HG03521 (cell line): ENCODE measurements at regions not wholly inside any gene's neighbourhood (a gene's known extent, or its start where the extent isn't known, plus 50 kb on each side); places are given as distances from the start of the nearest gene placed in this dataset.

ENCODE experiments used
- ATAC-seq: cut with Tn5 transposase; IDR thresholded peaks from one replicate; pipeline ENCODE4 v1.9.1; 2021; ENCODE audit warnings: mild to moderate bottlenecking, moderate library complexity; ENCODE audit not compliant: unreplicated experiment

DNA sequence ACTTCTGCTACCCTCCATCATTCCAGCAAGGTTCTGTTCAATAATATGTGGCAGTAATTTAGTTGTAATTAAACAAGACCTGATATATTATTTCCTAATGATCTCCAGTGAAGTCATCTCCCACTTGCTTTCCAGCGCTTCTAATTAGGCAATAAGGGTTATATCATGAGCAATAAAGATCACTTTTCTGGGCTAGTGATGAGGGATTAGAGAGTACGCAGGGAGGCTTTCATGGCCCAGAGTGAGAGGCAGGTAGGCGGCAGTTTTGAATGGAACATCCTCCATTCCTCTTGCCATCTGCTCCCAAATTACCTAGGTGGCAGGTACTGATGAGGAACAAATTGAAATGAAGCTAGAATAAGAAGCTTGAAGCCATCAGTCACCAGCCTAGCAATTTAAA, 358.1 kb upstream of the SYT4 start:
- no peak for ATAC-seq

DNA sequence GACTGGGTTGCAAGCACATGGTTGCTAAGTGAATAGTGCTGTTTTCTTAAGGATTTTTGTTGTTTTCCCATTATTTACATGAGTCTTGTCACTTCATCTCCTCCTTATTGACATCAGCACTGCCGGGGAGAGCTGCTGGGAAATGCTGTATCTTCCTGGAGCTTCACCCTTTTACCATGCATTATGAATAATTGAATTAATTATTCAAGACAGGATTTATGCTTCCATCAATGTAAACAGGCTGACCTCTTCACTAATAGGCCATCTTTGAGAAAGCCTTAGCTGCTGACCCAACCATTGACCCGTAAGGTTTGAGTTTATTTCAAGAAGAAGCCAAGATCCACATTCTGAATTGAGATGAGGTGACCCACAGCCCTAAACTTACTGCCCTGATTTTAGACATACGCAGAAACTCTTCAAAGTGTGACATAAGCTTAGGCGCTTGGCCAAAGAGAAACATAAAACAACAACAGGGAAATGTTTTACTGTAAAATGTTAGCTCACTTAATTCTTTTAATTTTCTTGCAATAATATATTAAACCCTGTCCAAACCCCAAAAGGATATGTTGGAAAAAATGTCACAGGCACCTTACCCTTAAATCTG, 365.5 kb upstream of the SYT4 start:
- no peak for ATAC-seq

GRCh38 chr18:43648002-43648401, 370.7 kb upstream of the SYT4 start:
- ATAC-seq = no peak

DNA sequence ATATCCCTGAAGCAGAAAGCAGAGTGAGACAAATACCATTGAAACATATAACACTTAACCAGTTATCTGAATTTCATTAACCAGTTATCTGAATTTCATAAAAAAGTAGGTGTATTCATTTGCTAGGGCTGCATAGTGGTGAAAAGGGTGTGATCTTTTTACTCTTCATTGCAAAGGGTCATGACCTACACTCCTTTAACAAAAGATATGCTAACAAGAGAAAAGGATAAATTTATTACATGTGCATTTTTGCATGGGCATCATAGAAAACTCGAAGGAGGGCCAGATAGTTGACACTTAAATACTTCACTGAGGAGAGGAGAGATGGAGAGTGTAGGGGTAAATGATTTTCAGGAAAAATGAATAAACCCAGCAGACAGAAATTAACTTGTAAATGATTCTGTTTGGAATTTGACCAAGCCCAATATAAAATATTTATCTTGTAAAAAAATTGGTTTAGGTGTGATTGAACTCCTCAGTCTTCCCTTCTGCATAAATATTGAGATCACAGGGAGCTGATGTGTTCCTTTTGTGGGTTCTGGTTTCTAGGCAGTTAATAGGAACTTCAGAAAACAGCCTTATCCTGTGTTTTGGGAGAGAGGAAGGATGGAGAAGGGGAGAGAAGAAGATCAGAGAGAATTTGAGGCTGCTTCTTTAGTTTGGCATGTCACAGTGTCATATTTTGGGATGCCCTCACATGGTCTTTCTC, 372.5 kb upstream of the SYT4 start:
- no peak for ATAC-seq

- no peak for ATAC-seq
These were observed 373.1 kb upstream of the SYT4 start for GRCh38 chr18:43650426-43650825.

GRCh38 chr18:43651057-43651456, 373.8 kb upstream of the SYT4 start:
- ATAC-seq = no peak

DNA sequence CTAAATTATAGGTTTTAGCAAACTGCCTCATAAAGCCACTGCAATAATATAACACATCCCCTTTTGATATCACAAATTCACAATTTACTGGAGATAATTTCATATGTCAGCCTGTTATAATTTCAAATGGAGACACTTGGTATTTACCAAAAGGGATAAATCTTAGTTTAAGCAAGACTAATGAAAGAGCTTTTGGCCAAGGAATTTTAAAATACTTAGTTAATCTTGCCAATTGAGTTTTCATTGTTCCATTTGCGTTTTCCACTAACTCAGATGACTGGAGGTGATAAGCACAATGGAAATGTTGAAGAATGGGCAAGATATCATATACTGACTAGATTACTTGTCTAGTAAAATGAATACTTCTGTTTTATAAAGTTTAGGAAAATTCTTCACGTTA, 379.3 kb upstream of the SYT4 start:
- no peak for ATAC-seq

DNA sequence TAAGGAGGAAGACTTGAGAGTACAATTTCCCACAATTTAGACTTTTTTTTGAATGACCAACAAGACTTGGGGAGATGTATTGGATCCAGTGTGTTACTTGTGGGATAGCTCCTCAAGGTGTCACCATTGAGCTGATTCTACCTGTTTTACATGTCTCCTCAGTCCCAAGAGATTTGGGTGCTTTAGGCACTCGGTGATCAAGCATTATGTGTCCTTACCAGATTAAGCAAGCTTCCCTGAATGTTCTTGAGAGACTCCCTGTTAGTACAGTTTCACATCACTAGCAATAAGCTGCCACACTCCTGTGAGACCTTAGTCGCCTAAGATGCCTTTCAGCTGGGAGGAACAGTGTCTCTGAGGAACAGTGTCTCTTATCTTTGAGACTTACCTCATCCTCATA, 384.3 kb upstream of the SYT4 start:
- ATAC-seq = no peak

DNA sequence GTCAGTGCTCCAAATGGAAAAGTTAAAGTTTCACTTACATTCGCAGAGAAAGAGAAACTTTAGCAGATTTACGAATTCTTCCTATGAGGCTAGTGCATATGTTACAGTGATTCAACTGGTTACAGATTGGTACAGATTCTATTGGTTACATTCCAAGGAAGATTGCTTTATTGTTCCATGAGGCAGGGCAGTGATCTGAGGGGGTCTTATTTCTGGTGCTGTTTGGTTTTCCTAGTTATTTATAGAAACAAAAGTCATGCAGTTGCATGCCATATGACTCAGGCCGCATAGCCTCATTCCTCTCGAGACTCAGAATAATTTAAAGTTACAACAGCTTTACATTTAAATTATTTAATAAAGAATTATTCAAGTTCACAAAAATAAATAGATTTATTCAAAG, 385.4 kb upstream of the SYT4 start:
- ATAC-seq = no peak

- ATAC-seq = no peak
These were observed 385.9 kb upstream of the SYT4 start for GRCh38 chr18:43663159-43663558.

GRCh38 chr18:43664487-43665008, 387.3 kb upstream of the SYT4 start:
- ATAC-seq = no peak

- ATAC-seq = no peak
These were observed 388.0 kb upstream of the SYT4 start for GRCh38 chr18:43665105-43665788.

DNA sequence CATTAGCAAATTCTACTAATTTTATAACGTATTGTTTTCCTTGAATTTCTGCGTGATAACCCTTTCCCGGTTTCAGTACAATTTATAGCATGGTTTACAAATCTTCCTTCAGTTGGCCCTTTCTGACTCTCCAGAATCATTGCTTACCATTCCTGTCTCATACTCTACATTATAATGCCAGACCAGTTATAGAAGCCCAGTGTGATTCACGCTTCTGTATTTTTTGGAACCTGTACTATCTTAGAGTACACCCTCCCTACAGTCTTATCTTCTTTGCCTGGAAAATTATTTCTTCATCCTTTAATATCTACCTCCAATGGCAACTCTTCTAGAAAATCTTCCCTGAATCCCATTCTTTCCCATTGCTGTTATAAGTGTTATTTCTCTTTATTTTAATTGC, 391.6 kb upstream of the SYT4 start:
- no peak for ATAC-seq

- no peak for ATAC-seq
These were observed 394.1 kb upstream of the SYT4 start for GRCh38 chr18:43671431-43671830.

GRCh38 chr18:43680096-43680495, 402.8 kb upstream of the SYT4 start:
- ATAC-seq = no peak

DNA sequence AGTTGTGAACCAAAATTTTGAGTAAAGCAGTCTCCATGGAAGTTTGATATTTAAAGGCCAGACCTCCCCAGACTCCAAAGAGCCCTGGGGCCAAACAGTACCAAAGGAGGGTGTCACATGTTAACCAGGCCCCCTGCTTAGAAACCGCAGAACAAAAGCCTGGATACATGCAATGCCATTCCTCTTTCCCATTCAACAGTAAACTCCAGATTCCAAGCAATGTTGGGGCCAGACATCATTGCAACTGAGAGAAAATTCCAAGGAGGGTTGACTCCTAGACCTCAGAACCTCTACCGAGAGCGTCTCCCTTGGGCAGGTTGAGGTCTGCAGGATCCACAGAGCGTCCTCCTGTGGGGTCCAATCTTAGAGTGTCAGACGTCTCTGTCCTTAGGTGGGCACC, 404.4 kb upstream of the SYT4 start:
- ATAC-seq = no peak

- ATAC-seq = no peak
These were observed 404.9 kb upstream of the SYT4 start for GRCh38 chr18:43682196-43682595.

DNA sequence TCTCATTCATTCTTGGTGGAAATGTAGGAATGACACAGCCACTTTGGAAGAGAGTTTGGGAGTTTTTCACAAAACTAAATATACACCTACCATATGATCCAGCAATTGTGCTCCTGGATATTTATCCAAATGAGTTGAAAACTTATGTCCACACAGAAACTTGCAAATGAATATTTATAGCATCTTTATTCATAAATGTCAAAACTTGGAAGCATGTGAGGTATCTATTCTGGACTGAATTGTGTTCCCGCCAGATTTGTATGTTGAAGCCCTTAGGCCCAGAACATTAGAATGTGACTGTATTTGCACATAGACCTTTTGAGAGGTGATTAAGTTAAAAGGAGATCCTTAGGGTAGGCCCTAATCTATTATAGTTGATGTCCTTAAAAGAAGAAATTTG, 409.4 kb upstream of the SYT4 start:
- ATAC-seq = no peak

GRCh38 chr18:43692099-43692690, 414.9 kb upstream of the SYT4 start:
- no peak for ATAC-seq

- ATAC-seq = no peak
These were observed 425.1 kb upstream of the SYT4 start for GRCh38 chr18:43702399-43702798.

DNA sequence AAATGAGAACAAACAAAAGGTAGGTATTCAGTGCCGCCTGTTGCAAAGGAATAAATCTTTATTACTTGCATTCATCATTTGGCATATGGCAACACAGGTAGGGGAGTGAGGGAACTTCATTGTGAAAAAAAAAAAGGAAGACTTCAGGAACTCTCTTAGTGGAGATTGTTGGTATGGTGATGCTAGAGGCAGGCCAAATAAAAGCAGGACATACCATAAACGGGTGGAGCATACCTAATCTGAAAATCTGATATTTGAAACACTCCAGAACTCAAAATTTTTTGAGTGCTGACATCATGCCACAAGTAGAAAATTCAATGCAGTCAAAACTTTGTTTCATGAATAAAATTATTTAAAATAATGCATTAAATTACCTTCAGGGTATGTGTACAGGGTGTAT, 425.8 kb upstream of the SYT4 start:
- no peak for ATAC-seq

DNA sequence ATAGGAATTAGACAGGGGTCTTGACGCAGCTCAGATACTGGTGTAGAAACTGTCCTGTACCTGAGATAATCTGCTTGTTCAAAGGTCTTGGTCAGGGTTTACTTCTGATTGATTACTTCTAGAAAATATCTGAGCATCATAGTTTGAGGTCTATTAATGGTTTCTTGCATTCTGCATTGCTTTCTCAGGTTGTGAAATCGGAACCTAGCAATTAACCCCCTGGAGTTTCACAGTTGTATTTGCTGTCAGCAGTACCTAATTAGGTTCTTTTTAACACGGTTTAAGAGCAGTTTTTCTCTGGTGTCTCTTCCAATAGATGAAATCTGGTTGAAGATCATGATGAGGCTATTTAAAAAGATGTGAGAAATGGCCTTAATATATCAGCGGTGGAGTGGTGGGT, 428.6 kb upstream of the SYT4 start:
- ATAC-seq = no peak
